Germinal center (tissue), 1 donor: ENCODE measurements at regions not wholly inside any gene's neighbourhood (a gene's known extent, or its start where the extent isn't known, plus 50 kb on each side); places are given as distances from the start of the nearest gene placed in this dataset.

Experiments used
- DNase-seq: peaks from one replicate; pipeline ENCODE4 v3.0.0; 2012; ENCODE audit warnings: mixed read lengths, low spot score

- DNase-seq = no peak
These were observed 2050.7 kb downstream of the ARAP2 start for GRCh38 chr4:34193451-34194154.

- no peak for DNase-seq
These were observed 2049.7 kb downstream of the ARAP2 start for GRCh38 chr4:34194585-34194984.

- DNase-seq = no peak
These were observed 2047.9 kb downstream of the ARAP2 start for GRCh38 chr4:34196375-34196774.

GRCh38 chr4:34198966-34199365 lies 2045.3 kb downstream of the ARAP2 start:
- no peak for DNase-seq

GRCh38 chr4:34200535-34200934 lies 2043.8 kb downstream of the ARAP2 start:
- DNase-seq = no peak

- DNase-seq = no peak
These were observed 2042.2 kb downstream of the ARAP2 start for GRCh38 chr4:34202154-34202553.

GRCh38 chr4:34220601-34221000 lies 2023.7 kb downstream of the ARAP2 start:
- no peak for DNase-seq

GRCh38 chr4:34221986-34222385 lies 2022.3 kb downstream of the ARAP2 start:
- no peak for DNase-seq

- DNase-seq = no peak
These were observed 2008.2 kb downstream of the ARAP2 start for GRCh38 chr4:34236118-34236517.

- no peak for DNase-seq
These were observed 1999.0 kb downstream of the ARAP2 start for GRCh38 chr4:34245276-34245675.

- DNase-seq = no peak
These were observed 1993.8 kb downstream of the ARAP2 start for GRCh38 chr4:34250562-34250961.

- no peak for DNase-seq
These were observed 1991.1 kb downstream of the ARAP2 start for GRCh38 chr4:34253239-34253638.

- no peak for DNase-seq
These were observed 1986.1 kb downstream of the ARAP2 start for GRCh38 chr4:34258176-34258575.

GRCh38 chr4:34261799-34262314 lies 1982.5 kb downstream of the ARAP2 start:
- DNase-seq = no peak

- no peak for DNase-seq
These were observed 1974.7 kb downstream of the ARAP2 start for GRCh38 chr4:34269613-34270012.

- DNase-seq = no peak
These were observed 1972.6 kb downstream of the ARAP2 start for GRCh38 chr4:34271479-34272355.

GRCh38 chr4:34279011-34279410 lies 1965.3 kb downstream of the ARAP2 start:
- DNase-seq = no peak

GRCh38 chr4:34280131-34280530 lies 1964.2 kb downstream of the ARAP2 start:
- DNase-seq = no peak

GRCh38 chr4:34281826-34282225 lies 1962.5 kb downstream of the ARAP2 start:
- DNase-seq = no peak

GRCh38 chr4:34289489-34289888 lies 1954.8 kb downstream of the ARAP2 start:
- no peak for DNase-seq

- DNase-seq = no peak
These were observed 1954.4 kb downstream of the ARAP2 start for GRCh38 chr4:34289962-34290361.

GRCh38 chr4:34293459-34293858 lies 1950.9 kb downstream of the ARAP2 start:
- no peak for DNase-seq

- DNase-seq = no peak
These were observed 1934.9 kb downstream of the ARAP2 start for GRCh38 chr4:34309383-34309906.
